ENCODE measurements at regions not wholly inside any gene's neighbourhood (a gene's known extent, or its start where the extent isn't known, plus 50 kb on each side); places are given as distances from the start of the nearest gene placed in this dataset.
A peak's percentile ranks its signal among the peaks of the same experiment; 100 is the strongest.

- no peak for DNase-seq (ENCODE audit: low spot score)
Observed at GRCh38 chr21:14869984-14870852, 194.6 kb downstream of the NRIP1 start.

DNA sequence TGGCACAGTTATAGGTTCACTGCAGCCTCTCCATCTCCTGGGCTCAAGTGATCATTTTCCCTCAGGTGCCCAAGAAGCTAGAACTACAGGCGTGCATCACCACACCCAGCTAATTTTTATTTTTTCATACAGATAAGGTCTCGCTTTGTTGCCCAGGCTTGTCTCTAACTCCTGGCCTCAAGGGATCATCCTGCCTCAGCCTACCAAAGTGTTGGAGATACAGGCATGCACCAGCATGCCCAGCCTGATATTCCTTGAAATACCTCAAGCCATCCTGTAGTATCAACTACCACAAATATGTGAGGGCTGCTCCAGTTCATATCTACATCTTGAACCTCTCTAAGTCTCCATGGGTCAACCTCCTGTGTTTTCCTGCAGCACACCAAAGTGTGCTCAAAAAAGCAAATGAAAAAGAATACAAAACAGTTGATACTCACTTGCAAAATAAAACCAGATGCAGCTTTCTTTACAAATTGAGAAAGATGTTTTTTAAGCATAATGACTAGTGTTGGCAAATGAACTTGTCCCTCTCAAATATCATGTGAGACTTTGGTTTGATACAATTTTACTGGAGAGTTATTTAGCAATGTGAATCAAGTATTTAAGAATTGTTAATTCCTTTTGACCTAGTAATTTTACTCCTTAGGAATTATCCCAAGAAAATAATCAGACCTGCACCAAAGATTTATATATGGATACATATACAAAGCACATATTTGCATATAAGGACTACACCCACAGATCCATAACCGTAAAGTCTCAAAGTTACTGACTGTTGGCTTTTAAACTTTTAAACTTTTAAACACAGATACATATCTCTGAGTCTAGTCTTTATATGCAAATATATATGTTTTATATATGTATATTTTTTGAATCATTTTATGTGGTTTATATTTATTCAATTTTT, 197.7 kb downstream of the NRIP1 start:
- no peak for DNase-seq (ENCODE audit: low spot score)

DNA sequence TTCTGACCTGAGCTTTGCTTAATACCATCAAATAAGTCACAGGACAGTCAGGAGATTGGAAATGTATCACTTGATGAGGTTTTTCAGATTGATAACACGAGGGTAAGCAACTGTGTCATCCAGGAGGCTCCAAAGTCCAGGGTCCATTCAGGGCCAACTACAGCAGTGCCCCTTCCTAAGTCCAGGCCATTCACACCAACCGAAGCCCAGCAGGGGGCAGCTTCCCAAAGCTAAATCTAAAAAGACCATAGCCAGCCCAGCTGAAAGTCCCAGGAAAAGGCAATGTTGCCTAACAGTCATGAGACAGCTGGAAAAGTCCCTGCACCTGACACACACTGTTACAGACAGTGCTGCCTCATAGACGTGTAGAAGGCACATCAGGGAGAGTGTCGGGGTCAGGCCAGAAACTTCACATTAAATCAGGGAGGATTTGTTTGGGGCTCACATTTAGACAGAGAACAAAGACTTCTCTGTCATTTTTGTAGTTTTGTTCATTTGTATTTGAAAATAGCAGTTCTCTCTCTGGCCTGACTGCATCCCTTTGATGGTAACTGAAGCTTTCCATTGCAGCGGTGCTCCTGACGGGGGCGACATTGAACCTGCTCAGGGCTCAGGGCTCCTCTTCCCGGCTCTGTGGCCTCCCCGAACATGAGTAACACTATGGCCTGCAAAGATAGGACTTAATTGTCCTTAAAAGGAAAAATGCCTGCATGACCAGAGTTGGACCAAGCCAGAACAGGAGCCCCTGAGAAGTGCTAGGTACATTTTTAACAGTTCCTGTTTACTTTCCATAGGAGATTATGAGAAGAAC, 200.4 kb downstream of the NRIP1 start:
- DNase-seq (ENCODE audit: low spot score) = peak; percentile 51

DNA sequence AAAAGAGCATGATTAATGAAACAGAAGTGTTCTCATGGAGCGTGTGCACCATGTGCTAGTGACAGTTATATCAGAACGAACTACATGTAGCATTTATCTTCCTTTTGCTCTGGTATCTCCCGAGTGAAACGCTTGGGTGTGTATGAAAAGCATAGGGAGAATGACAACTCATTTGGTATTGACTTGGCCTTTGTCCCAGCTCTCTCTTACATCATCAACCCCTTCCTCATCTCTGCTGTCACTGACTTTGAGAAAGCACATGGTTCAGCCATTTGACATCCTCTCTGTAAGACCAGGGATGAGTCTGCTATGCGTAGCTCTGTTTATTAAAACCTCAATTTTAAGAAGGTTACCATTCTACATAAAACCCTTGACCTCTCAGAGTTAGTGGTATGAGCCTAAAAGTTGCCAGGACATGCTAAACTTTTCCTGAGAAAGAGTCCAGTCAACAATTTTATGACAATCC, 201.0 kb downstream of the NRIP1 start:
- DNase-seq (ENCODE audit: low spot score) = no peak

DNA sequence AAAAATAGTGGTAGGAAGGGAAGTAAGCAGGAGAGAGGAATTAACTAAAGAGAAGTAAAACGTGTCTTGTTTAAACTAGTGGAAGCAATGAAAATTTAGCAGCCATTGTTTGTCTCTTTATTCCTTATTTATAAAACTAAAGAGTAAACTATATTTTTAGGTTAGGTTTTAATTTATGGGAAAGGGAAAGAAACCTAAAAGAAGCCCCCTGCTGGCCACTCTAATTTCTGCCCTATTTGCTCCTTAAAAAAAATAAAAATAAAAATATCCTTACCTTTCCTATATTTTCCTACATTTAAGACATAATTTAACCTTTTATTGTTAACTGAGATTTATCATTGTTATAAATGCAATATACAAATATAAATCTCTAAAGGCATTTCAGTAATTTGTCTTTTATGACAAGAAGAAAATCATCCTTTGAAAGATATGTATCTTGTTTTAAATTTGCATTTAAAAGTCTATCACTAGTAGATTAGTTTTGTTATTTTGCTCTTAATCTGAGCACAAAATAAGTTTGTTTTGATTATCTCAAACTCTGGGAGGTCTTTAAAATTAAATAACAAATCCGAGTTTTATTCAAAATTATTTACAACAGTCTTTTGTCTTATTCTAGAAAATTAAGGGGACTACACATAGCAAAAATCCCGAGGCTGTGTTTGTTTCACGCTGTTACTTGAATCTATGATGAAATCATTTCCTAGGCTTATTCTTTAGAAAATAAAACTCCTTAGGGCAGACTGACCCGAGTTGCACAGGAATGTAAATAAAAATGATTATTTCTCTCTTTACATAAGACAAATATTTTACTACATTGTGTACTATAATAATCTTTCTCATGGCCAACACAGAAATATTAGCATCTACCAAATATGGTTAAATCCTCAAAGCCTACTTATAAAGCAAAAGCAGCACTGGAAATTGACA, 201.7 kb downstream of the NRIP1 start:
- no peak for DNase-seq (ENCODE audit: low spot score)

DNA sequence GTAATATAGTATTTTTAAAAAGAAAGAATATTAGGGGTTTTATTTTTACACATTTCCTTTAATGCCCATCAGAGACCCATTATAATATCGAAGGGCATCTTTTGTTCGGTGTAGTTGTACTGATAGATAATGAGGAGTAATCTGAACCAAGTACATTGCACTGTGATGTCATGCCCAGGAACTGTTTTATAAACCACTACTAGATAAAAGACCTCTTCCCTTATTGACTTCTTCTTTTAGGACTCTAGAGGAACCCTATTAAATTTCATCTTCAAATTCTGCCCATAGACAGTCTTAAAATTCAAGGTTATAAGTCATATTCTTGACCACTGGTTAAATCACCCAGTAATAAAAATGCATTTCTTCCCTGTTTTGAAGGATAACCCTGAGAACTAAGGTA, 206.5 kb downstream of the NRIP1 start:
- DNase-seq (ENCODE audit: low spot score) = no peak

DNA sequence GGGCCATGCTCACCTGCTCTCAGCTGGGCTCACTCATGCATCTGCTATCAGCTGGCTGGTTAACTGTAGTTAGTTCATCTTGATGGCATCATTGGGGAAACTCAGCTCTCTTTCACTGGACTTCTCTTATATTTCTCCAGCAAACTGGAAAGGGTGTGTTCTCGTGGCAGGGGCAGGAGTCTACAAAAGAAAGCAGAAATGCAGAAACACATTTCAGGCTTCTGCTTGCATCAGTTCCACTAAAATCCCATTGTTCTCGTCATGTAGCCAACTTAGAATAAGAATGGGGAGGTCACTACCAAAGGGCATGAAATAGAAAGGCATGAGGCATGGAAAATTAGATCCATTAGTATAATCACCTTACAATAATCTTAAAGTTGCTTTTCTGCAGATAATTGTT, 207.3 kb downstream of the NRIP1 start:
- no peak for DNase-seq (ENCODE audit: low spot score)

- peak; percentile 42 for DNase-seq (ENCODE audit: low spot score)
Observed at GRCh38 chr21:14850394-14850793, 214.4 kb downstream of the NRIP1 start.

DNA sequence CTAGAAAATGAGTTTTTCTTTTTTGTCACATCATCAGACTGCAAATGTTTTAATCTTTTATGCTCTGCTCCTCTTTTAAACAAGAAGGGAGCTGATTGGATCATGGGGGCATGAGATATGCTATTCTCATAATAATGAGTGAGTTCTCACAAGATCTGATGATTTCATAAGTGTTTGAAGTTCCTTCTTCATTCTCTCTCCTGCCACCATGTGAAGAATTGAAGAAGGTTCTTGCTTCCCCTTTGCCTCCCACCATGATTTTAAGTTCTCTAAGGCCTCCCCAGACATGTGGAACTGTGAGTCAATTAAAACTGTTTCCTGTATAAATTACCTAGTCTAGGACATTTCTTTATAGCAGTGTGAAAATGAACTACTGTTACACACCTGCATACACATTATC, 218.2 kb downstream of the NRIP1 start:
- DNase-seq (ENCODE audit: low spot score) = no peak

- no peak for DNase-seq (ENCODE audit: low spot score)
Observed at GRCh38 chr21:14844001-14844400, 220.8 kb downstream of the NRIP1 start.

DNA sequence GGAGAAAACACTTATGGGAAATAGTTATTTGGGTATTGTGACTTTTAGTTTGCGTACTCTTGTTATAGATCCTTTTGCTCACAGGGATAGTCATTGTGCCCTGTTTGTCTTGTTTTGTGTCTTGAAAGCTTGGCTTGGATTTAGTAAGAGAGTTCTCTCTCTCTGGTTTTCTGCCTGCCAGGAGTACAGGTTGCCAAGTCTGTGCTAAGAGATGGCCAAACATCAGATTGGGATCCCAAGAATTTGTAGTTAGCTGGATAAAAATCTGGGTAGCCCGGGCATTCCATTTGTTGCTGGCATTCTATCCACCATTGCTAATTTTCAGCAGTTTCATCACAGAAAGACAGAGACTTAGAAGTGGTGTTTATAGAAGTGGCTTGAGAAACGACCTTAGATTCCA, 222.2 kb downstream of the NRIP1 start:
- DNase-seq (ENCODE audit: low spot score) = peak; percentile 33

GRCh38 chr21:14841511-14842472, 223.0 kb downstream of the NRIP1 start:
- DNase-seq (ENCODE audit: low spot score) = no peak

DNA sequence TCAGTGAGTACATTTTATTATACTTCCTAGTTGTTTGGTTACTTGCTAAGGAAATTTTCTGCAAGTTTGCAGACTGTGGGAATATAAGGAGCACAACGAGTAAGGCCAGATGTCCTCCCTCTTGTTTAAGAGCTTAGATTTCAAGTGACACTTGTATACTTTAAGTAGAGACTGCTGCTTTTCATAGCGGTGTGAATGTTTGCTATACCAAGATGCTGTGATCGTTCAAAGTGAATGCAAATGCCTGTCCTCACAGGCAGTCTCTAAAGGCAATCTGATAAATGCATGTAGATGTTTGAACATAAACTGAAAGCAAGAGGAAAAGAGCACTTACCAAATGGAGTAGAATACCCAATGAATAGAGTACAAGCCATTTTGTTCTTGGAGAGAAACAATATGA, 226.4 kb downstream of the NRIP1 start:
- no peak for DNase-seq (ENCODE audit: low spot score)

GRCh38 chr21:14836950-14837349, 227.8 kb downstream of the NRIP1 start:
- DNase-seq (ENCODE audit: low spot score) = peak; percentile 63

DNA sequence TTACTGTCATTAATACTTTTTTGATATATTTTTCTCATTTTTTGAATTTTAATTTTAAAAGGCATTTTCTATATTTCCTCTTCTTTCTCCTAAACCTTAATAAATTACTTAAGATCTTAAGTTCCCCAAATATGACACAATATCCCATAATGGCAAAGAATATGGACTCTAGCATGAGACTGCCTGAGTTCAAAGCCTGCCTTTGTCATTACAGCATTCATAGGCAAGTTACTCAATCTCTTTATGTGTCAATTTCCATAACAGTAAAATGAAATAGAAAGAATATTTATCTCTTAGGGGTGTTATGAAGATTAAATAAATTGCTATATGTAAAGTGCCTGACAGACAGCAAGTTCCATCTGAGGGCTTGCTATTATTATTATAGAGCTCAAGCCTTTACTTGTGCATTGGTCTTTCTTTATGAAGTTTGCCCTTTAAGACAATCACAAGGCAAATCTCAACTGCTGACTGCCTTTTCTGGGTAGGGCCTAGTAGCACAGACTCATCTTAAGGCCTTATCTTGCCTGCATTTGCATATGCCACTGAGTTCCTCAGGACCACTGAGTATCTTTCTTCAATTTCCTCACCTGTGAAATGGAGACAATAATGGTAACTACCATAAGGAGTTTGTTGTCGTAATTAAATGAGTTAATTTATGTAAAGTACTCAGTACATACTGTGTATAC, 231.0 kb downstream of the NRIP1 start:
- DNase-seq (ENCODE audit: low spot score) = no peak

GRCh38 chr21:14833241-14833640, 231.6 kb downstream of the NRIP1 start:
- DNase-seq (ENCODE audit: low spot score) = no peak

DNA sequence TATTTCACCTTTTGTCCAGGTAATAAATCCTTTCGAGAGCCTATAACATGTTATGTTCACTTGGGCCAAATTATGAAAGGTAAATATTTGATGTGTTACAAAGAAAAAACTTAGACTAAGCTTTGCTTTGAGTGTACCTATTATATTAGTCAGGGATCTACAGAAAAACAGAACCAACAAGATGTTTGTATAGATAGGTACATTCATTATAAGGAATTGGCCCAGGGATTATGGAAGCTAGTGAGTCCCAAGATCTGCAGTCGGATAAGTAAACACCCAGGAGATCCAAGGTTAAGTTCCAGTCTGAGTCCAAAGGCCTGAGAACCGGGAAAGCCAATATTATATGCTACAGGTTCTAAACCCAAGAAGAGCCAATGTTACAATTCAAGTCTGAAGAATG, 234.5 kb downstream of the NRIP1 start:
- no peak for DNase-seq (ENCODE audit: low spot score)

DNA sequence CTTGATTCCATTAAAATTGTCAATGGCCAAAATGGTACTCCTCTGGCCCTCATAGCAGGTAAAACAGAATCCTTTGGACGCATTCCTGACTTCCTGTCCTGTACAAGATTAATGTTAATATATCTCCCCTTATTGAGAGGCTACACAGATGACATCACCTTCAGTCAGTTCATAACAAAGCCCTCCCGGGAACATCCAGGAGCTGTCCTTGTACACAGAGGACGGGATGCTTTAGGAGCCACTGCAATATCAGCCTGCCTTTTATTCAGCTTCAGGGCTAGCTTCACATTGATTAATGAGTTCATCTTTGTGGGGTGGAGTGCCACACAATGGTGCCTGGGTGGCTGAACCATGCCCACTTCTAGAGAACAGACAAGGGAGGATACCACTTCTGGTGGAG, 235.1 kb downstream of the NRIP1 start:
- DNase-seq (ENCODE audit: low spot score) = no peak

DNA sequence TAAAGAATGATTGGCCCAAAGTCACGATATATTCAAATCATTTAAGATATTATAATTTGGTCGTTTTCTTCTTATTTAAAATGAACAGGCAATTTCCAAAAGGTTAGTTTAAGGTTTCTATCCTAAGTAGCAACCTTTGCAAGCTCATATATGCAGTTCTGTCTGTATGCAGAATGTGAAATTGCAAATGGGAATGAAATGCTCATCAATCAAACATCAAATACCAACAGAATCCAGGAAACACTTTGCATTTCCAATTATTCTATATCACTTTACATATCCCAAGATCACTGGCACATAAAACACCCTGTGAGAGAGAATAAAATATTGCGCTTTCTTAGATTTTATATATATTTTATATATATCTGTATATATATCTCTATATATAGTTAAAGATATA, 237.3 kb downstream of the NRIP1 start:
- DNase-seq (ENCODE audit: low spot score) = no peak
